Forelimb muscle (tissue), 1 donor: ENCODE measurements at regions not wholly inside any gene's neighbourhood (a gene's known extent, or its start where the extent isn't known, plus 50 kb on each side); places are given as distances from the start of the nearest gene placed in this dataset.
A peak's percentile ranks its signal among the peaks of the same experiment; 100 is the strongest.
"Not testable (repeated sequence)": the region's sequence is repeated elsewhere in the genome, so short reads cannot be mapped to it uniquely, and the experiment has no call there.

Source experiments
- DNase-seq: peaks from one replicate; pipeline ENCODE4 v3.0.0-alpha.2; 2013; ENCODE audit warnings: low read depth

DNA sequence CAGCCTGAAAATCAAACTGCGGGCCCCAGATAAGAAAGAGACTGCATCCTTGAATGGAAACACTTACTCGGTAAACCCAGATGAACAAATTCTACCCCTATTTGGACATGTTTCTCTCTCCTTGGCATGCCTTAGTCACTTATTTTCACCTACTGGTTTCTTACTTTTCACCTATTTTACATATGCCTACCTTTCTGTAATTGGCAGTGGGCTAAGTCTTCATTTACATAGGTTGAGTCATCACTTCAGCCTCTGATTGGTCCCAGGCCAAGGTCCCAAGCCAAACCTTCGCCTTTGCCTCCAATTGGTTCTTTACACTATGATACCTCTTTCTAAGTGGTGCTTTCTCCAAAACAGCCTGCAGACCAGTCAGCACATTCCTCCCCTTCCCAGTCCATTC lies 111.3 kb downstream of the DYRK2 start:
- DNase-seq: no peak

DNA sequence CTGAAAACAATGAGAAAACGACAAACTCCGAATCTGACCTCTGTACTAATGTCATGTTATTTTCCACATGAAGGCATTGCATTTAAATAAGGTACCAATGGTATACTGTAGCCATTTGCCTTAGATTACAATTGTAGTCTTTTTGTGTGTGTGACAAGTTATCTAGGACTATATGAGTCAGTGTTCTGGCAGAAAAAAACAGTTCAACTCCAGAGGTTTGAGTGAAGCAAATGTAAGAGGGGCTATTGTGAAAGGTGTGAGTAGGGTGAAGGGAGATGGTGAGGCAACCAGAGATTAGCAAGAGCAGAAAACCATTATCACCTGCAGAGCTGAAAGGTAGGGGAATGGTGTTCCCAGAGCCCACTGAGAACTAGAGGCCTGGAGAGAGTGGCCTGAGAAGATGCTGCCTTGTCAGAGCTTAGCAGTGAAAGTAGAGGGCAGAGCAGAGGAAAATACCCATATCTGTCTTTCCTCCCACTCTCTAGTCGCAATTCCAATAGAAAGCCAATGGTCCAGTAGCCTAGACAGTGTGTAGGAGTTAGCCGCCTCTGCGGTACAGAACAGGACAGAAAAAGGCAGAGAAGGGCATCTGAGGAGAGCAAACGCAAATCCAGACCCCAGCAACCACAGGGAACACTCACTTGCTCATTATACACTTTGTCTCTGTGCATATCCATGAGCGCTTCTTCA lies 112.2 kb downstream of the DYRK2 start:
- DNase-seq: no peak

DNA sequence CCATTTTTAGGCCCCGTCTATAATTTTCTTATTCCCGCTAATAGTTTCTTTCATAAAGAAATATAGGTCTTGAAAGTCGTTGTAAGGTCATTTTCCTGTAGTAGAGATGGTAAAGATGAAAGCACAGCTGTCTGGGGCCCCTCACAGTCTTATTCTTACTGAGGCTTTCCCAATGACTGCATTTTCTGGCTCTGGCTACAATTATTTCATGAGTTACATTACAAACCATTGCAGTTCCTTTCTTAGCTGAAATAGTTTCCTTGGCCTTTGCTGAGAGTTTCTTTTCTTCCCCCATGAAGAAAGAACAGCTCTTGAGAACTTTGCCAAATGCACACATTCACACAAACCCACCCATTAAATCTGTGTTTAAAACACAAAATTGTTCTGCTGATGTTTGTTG lies 113.0 kb downstream of the DYRK2 start:
- DNase-seq: peak; percentile 20

DNA sequence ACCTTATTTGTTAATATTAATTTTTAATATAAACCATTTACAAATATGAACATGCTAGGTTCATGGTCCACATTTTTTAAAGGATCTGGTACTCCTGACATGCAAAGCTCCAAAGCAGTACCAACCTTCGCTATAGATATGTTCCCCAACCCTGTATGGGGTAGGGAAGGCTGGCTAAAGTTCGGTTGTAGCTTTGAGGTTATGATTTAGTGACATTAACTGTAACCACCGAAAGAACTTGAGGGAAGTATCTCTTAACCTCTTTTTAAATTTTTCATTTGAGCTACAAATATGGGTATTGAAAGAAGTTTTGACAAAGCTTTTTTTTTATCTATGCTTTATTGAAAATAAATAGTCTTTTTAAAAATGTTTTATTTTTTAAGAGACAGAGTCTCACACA lies 115.5 kb downstream of the DYRK2 start:
- no peak for DNase-seq

DNA sequence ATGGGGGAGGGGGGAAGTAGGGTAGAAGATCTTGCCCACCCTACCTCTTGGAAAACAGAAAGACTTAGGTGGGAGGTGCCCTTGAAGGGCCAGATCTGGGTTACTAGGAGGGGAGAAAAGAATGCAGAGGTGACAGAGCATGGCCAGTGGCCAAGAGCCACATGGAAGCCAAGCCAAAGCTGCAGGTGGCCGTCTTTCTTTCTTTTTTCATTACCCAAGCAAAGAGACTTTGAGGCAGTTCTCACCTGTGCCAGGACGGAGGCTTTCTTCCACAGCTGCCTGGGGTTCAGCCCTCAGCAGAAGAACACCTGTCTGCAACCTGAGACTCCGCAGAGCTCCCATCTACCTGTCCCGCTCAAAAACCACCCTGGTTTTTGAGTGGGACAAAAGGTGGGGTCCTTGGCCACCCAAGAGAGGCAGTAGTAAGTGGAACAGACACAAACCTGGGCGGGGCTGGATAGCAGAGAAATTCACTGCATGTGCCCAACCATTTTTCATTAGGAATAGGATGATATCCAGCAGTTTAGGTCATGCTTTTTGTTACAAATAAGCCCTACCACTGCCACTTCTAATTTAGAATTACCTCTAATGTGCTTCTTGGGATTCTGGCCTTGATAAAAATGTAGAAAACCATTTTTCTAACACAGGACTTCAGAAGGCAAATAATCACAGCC lies 116.5 kb downstream of the DYRK2 start:
- DNase-seq: no peak

DNA sequence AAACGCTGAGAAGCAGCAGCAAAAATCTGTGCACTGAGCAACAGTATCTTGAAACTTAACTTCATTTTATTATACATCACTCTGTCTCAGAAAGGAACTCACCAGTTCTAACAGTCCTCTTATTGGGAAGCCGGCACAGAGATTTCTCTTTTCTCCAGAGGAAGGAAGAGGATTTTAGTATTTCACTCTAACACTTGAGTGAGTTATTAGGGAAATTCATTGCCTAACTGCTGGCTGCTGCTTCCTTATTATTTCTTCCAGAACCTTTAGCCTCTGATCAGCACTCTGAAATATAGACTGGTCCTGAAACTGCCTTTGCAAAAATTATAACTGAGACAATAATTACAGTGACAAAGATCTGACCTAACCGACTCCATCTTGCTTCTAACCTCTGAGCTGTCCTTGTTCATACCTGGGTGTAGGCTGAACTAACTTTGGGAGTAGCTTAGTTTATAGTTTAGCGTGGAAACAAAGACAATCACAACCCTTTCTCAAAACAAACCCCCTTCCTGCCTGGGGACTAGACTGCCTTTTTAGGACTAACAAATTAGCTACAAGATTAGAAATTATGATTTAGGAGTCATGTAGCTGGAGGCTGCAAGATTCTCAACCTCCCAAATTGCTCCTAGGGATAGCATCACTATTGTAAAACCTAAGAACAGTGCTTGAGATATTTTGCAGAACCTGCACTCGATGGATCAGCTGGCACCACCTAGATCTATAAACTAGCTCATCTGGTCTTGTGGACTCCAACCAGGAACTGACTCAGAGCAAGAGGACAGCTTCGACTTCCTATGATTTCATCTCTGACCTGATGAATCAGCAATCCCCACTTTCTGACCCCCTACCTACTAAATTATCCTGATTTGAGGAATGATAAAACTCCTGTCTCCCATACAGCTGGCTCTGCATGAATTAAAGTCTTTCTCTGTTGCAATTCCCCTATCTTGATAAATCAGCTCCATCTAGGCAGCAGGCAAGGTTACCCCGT lies 117.5 kb downstream of the DYRK2 start:
- no peak for DNase-seq

DNA sequence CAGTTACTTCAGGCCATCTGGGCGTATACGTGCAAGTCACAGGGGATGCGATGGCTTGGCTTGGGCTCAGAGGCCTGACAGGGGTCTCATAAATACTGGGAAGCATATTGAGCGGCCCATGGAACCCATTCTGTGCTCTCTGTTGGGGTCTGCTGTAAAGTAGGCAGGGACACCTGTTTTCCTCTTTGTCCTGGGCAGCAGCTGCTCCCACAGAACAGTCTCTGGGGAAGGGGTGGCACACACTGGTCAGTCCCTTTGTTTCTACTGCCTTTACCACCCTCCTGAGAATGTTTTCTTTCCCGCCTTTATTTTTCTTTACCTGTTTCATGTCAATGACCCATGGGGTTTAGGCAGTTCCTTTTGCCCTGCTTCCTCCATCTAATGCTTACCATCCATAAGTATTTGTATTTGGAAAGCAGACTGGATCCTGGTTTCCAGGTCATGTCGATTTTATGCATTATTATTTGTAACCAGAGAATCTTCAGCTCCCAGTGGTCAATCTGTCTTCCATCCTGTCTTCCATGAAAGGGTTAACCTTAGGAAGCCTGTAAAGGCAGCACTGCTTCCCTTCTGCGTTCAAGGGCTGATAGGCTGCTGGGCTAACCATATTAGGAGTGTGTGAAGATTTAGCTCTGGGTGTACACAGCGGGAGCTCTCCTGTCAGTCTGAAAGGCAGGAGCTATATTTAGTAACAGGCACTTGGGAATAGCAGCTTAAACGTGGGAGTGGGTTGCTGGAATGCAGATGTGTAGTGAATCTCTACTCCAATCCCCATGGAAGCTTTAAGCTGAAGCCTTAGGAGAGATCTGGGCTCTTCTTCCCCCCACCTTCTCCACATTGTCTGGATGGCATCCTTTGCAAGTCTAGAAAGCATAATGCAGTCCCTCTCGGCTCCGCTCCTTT lies 124.0 kb downstream of the DYRK2 start:
- no peak for DNase-seq

DNA sequence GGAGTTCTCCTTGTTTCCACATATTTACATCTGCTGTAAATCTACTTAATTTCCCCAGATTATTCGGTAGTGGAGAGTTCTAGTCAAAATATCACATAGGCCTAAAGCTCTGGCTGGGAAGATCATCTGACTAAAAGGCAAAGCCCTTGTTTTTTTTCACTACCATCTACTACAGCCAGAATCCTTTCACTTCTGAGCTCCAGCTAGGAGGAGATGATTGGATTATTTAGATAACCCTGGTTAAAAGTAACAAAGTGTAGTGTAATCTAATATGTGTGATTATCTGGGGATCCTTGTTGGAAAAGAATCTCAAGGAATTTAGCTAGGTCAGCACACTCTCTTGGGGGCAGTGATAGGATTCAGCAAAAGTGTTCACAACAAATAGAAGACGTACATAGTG lies 125.4 kb downstream of the DYRK2 start:
- no peak for DNase-seq

DNA sequence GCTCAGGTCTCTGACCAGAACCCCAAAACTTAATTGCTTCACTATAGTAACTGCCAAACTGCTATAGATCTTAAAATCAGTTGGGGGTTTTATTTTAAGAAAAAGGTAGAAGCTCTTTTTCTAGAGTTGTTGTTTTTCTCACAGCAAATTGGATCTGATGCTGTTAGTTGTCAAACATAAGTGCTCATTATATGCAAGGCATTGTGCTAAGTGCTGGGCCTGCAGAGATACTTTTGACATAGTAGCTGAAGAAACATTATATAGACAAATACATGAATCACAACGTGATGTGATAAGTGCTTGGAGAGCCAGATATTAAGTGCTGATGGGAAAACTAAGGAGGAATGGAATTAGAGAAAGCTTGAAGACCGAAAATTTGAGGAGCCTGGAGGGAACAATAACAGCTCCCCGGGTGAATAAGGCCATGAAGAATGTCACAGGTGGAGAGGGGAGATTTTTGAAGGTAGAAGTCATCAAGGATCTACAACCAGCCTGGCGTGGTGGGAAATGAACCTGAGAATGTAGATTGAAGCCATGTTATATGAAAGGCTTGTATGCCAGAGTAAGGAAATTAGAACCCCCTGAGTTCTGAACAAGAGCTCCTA lies 126.5 kb downstream of the DYRK2 start:
- no peak for DNase-seq

DNA sequence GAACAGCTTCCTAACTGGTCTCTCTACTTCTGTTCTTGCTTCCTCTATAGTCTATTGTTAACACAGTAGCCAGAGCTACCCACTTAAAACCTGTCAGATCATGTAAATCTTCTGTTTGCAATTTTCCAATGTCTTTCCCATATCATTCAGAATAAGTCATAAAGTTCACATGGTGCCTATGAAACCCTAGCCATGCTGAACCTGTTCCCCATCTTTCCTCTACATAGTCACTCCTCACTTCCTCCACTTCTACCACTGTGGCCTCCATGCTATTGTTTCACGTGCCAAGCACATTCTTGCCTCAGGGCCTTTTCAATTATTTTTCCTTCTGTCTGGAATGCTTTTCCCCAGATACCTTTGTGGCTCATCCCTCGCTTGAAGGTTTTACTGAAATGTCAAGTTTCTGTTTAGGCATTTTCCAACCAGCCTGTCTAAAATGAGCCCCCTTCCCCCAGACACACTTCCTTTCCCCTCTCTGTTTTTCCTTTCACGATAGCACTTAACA lies 132.1 kb downstream of the DYRK2 start:
- no peak for DNase-seq

DNA sequence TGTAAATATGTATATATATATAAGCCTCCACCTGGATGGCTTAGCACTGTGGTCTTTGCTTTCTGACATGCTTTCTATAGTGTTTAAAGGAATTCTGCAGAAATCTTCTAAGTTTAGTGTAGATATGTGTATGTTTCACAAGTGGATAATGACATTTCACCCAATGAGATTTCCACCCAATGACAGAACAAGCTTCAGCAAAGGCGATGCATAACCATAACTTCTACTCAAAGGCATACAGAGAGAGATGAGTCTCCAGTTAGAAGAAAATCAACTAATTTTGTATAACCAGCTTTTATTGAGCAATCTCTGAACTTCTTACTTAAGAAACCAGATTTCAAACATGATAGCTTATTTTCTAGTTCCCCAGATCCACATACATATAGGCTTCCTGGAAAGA lies 134.0 kb downstream of the DYRK2 start:
- no peak for DNase-seq

DNA sequence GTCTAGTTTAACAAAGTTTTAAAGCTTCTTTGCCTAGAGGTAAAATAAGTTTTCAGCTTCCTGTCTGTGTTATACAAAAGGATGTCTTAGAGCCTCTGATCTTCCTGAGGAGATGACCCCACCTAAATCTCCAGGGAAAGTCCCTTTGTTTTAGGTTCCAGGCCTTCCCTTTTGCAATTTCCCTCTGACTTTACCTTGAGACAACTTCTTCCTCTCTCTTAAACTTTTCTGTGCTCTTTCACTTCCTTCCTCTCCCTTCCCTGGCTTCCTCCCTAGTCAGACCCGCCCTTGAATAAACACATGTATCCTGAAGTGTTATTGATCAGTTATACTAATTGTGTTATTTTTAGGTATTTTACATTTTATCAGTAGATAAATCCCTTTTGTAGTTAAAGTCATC lies 134.8 kb downstream of the DYRK2 start:
- no peak for DNase-seq

DNA sequence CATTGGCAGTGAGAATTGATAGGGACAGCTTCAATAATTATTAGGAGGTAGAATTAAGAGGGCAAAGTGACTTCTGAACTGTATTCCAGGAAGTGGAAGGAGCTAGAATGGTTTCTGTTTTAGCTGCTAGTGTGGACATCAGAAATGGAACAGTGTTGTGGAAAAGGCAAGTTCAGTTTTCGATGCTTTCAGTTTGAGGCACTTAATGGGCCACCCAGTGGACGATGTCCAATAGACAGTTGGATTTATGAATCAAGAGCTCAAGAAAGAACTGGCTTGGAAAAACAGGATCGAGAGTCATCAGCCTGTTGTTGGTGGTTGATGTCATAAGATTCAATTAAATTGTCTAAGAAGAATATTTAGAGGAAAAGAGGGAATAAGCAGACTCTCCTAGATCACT lies 136.3 kb downstream of the DYRK2 start:
- no peak for DNase-seq

DNA sequence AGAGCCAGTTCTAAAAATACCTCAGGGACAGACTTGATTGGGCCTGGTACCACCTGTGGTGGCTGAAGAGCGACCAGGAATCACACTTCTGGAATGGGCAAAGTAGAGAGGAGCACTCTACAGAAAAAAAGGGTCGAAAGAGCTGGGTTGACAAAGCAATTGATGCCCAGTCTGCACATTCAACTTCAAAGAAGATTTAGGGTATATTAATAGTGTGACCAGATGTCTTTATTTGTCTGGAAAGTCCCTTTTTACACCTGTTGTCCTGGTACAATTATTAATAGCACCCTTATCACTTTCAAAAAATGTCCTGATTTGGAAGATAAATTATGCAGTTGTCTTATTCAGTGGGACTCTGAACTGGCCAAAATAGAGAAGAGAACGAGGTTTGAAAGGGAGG lies 137.5 kb downstream of the DYRK2 start:
- no peak for DNase-seq

DNA sequence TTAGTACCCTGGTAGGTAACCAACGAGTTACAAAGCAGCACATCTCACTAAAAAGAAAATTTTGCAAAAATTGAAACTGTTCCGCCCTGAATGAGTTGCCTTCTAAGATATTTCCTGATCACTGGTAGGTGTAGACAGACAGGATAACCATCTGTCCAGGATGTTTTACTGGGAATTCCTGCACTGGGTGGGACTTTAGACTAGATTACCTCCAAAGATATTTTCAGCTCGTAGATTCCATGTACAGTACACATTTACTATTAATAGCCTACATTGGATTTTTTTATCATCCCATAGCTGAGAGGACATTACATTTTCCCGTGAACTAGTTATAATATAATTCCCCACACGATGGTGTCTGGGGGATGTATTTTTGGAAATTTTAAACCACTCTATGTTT lies 139.6 kb downstream of the DYRK2 start:
- DNase-seq: no peak

DNA sequence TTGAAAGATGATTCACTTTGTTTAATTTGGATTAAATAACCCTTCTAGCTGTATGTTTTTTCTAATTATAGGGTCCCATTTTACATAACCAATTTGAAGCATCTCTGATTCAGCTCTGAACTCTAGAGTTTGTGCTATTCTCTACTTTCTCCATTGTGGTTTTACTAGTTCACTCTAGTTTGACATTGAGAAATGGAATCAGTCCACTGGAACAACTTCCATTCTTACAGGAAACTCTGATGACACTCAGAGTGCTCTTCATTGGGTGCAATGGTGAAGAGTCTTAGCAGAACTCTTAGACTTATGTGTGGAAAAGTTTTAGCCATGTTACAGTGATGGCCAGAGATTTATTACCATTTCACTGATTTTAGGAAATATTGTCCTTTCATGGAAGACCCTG lies 140.7 kb downstream of the DYRK2 start:
- DNase-seq: no peak

DNA sequence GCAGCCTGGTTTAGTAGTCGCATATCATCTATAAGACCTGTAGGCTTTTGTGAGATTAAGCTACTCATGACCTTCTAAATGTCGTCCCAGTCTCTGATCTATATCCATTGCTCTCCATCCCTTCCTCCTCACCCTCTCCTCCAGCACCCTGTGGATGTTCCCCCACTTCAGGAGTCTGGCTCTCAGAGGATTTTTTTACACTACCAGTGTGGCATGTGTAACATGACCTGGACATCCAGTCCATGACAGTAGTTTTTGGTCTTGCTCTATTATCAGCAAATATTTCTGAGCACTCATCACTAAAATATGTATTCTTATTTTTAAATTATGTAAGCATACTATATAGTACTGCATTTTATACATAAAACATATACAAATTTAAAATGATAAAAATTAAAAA lies 142.1 kb downstream of the DYRK2 start:
- DNase-seq: no peak

DNA sequence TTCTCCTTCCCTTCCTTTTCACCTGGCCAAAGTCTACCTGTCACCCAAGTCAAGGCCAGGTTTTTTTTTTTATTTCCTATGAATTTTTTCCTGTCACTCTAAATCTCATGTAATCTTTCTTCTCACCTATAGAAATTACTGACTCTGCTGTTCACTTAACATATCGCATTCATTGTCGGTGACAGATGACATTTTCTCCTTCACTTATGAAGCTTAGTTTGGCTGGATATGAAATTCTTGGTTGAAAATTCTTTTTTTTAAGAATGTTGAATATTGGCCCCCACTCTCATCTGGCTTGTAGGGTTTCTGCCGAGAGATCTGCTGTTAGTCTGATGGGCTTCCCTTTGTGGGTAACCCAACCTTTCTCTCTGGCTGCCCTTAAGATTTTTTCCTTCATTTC lies 142.8 kb downstream of the DYRK2 start:
- DNase-seq: not testable (repeated sequence)

DNA sequence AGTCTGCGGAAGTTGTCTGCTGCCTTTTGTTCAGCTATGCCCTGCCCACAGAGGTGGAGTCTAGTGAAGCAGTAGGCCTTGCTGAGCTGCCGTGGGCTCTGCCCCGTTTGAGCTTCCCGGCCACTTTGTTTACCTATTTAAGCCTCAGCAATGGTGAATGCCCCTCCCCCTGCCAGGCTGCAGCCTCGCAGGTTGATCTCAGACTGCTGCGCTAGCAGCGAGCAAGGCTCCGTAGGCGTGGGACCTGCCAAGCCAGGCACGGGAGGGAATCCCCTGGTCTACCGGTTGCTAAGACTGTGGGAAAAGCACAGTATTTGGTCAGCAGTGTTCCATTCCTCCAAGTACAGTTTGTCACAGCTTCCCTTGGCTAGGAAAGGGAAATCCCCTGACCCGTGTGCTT lies 143.6 kb downstream of the DYRK2 start:
- DNase-seq: no peak

DNA sequence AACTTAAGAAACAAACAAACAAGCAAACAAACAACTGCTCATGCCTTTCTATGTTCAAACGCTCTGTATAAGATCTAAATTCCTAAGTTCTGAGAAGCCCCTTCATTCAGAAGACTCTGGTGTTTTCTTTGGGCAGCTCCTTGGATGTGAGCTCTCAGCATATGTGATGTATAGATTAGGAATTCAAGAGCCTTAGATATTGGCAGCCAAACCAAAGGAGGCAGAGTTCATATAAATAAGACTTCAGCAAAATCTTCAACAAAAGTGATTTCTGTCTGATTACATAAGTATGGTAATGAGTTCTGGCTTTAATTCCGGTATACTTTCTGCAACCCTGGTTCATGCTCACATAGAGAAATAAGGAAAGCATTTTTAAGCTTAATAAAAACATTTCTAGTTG lies 145.6 kb downstream of the DYRK2 start:
- DNase-seq: no peak

DNA sequence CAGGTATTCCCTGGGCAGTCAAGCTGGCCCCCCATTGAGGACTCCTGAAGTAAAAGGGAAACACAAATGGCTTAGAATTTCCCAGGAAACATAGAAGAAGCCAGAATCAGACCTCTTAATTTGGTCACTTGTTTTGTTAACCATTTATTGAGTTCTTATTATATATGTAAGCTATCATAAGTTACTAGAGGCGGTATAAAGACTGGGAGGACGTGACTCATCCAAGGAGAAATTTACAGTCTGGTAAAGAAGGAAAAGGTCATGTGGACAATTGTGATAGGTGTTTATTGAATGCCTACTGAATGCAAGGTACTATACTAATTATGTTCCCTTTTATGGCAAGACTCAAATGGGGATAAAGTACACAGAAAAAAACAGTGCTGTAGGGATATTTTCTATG lies 146.7 kb downstream of the DYRK2 start:
- DNase-seq: no peak
